SW480 (cell line): ENCODE measurements at regions not wholly inside any gene's neighbourhood (a gene's known extent, or its start where the extent isn't known, plus 50 kb on each side); places are given as distances from the start of the nearest gene placed in this dataset.

Experiments
- DNase-seq: peaks from one replicate; pipeline ENCODE4 v3.0.0-alpha.2; 2016; ENCODE audit warnings: low spot score

DNA sequence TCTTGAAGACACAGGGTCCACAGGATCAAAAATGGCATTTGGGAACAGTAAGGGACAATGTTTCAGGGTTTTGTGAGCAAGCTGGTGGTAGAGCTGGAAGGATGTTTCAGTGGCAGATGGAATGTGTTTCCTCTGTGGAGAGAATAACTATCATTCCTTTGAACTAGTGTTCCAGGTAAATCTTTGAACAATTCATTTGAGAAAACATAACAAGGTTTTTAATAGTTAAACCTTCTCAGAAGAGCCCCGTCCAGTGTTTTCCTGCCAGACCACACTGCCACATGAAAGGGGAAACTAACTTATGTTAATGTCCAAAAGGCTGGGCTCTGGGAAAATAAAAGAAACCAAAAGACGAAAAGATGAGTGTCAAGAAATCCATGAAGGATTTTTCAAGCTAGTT, 207.0 kb upstream of the ZNF462 start:
- DNase-seq: peak; percentile 20

- DNase-seq: peak; percentile 20
Measured at GRCh38 chr9:106657926-106658325, 205.0 kb upstream of the ZNF462 start.

DNA sequence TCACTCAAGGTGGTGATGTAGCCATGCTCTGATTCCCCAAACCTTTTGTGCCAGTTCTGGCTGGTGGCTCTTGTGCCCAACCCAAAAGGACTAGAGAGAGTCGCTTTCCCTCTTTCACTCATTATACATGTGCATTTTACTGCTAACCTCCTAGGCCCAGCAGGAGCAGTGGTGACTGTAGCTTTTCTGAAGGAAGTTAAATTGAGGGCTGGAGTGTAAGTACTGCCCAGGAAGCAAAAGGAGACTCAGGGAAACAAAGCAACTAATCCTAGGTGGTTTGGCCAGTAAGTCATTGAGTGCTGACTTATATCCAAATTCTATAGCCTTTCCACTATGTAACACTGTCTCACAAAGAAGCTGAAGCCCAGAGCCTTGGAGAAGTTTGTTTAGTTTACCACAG, 194.4 kb upstream of the ZNF462 start:
- DNase-seq: no peak

DNA sequence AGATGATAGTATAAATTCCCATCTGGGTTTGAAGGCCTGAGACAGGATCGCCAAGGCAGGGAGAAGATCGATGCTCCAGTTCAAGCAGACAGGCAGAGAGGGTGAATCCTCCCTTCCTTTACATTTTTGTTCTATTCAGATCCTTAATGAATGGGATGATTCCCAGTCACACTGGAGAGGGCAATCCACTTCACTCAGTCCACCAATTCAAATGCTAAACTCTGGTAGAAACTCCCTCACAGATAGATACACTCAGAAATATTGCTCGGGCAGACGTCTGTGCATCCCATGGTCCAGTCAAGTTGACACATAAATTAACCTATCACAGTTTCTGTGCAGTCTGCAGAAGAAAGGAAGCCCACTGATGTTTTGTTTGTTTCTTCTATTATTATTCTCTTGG, 193.1 kb upstream of the ZNF462 start:
- DNase-seq: no peak

DNA sequence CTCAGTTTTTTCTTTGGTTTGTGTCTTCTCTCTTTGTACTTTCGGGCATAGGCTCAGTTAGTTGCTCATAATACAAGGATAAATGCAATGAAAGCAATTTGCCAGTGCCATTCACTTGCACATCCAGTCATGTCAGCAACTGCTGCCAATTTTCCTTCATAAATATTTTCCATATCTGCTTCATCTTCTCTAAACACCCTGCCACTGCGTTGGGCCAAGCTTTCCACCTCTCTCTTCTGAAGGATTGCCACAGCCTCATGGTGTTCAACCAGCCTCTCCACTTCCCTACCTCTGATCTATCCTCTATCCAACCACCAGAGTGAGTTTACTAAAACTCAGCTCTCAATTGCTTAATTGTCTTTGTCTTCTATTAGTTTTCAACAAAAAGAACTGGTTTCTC, 192.5 kb upstream of the ZNF462 start:
- no peak for DNase-seq

DNA sequence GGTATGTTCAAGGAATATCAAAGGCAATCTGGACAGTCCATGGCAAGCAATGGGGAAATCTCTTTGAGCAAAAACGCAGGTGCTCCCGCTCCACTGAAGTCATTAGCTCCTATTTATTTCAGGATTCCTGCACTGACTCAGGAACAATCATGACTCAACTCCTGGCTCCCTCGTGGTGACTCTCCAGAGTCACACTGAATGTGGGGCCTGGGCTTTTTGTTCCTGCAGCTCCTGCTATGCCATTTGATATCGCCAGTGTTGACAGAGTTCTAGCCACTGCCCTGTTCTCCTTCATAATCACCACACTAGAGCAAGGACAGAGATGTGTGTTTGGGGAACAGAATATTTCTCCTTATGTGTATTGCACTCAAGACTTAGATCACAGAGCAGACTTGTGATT, 187.2 kb upstream of the ZNF462 start:
- no peak for DNase-seq

DNA sequence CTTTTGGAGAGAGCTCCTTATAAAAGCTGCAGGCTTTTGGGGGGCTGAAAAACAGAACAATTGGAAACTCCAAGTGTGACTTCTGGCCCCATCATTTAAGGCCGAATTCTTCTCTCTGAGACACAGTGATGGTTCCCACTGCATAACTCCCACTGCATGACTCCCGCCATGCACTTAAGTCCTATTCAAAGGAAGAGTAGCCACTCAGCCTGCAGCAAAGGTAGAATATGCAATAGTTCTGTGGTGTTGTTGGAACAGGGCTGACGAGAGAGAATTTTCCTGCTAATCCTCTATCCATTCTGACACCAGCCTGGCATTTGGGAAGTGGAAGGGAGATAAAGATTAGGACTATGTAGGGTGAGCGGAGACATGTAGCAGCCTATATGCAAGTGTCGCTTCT, 185.6 kb upstream of the ZNF462 start:
- no peak for DNase-seq

- DNase-seq: no peak
Measured at GRCh38 chr9:106677830-106678229, 185.1 kb upstream of the ZNF462 start.

DNA sequence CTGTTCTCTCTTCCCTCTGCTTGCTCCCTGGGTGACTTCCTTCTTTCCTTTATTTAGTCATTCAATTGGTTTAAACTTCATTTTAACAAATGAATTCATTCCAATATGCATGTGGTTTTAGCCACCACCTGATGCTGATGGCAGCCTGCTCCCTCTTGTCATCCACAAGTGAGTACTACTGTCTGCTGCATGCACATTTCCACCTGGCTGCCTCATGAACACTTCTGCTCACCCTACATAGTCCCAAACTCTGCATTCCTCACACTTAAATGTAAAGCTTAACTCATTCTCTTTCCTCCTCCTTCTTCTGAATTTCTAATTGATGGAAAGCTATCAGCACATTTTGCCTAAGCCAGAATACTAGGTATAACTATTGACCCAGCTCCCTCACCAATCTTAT, 184.7 kb upstream of the ZNF462 start:
- no peak for DNase-seq

DNA sequence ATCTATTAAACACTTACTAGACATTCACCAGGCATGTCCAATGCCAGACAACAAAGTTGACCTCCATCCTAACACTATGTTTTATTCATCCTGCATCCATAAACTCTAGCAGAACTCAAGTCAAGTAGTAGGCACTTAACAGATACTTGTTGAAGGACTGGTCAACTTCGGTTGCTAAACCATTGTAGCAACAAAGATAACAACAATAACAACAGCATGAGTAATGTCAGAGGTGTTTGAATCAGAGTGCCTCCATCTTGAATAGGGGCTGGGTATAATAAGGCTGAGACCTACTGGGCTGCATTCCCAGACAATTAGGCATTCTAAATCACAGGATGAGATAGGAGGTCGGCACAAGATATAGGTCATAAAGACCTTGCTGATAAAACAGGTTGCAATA, 180.5 kb upstream of the ZNF462 start:
- DNase-seq: no peak

GRCh38 chr9:106683454-106683853, 179.5 kb upstream of the ZNF462 start:
- DNase-seq: no peak

GRCh38 chr9:106684940-106685695, 177.8 kb upstream of the ZNF462 start:
- DNase-seq: no peak

GRCh38 chr9:106689089-106689488, 173.9 kb upstream of the ZNF462 start:
- no peak for DNase-seq

- DNase-seq: no peak
Measured at GRCh38 chr9:106691627-106692026, 171.3 kb upstream of the ZNF462 start.

- no peak for DNase-seq
Measured at GRCh38 chr9:106693558-106693957, 169.4 kb upstream of the ZNF462 start.

GRCh38 chr9:106696804-106697203, 166.2 kb upstream of the ZNF462 start:
- DNase-seq: no peak

GRCh38 chr9:106697390-106697749, 165.6 kb upstream of the ZNF462 start:
- no peak for DNase-seq

DNA sequence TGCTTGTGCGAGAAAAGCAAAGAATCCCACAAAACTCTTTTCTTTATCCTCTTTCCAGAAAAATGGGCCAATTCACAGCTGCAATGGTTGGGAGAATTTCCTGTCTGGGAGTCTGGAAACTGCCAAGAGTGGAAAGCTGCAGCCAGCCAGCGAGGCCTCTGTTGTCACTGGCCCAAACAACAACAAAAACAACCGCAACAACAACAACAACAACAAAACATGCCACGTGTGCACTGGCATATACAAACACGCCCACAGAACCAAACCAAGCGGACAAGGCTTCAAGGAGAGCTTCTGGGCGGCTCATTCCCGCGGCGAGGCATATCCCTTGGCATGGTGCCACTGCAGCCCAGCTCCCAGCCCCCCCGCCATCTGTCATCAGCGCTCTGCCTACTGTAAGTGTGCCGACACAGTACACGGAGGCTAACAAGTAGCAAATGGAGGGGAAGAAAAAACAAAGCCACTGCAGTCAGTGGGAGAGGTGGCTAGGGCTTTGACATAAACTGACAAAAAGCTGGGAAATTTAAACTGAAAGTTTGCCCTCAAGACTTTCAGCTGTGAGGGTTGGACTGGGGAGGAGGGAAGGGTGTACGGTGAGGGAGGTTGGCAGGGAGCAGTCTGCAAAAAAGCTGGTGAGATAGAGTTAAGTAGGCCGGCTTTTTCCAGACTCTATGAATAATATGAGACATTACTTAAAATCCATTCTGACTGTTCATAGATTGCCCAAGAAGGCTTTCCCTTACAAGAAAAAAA, 165.0 kb upstream of the ZNF462 start:
- peak; percentile 50 for DNase-seq

GRCh38 chr9:106700676-106701075, 162.3 kb upstream of the ZNF462 start:
- DNase-seq: no peak

DNA sequence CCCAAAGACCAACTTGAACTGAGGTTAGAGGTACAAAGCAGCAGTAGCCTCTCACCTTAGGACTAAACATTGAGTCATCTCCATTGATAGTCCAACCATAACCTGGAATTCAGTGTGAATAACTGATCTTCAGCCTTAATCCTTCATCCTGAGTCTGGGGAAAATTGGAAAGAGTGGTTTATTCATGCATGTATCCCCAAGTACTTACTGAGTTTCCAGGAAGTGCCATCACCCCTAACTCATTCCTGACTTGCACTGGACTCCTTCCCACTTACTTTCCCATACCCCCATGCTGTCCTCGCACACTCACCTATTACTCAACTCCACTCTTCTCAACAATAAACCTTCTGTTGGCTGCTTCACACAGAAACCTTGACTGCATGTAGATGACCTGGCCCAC, 161.4 kb upstream of the ZNF462 start:
- no peak for DNase-seq

DNA sequence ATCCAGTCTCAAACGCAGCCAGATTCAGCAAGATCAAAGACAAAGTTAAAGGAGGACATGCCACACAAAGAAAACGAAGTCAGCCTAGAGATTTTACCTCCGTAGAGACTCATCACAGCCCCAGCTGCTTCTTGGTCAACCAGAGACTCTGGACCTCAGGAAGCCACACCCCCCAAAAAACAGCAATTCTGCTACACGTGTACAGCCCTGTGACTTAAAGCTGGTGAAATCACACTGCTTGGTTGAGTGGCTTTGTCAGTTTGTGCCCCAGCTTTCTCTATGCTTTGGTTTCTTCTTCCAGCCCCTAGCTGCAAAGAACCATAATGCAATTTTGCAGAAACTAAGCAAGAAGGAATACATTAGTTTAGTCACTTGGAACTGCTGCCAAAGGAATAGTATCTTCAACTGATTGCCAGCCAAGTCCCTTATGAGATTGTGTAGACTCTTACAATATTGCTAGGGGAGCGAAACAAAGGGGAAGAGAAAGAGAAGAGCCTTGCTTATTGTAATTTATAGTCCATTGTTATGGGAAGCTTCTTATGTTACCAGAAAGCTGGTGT, 158.8 kb upstream of the ZNF462 start:
- DNase-seq: no peak

DNA sequence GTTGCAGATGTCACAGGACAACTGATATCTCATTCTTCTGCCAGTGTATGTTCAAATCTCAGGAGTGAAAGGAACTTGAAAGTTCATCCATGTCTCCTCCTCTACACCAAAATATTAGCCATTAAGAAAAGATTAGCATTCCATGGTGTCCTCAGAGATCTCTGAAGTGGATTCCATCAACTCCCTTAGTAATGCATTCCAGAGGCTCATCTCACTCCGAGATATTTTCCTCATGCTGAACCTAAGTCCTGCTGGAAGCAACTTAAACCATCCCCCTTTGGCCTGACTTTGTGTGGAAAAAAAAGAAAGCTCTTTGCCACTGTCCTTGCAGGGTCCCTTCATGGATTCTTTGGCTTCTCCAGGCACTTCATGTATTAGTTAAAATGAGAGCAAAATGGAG, 155.7 kb upstream of the ZNF462 start:
- DNase-seq: no peak

- no peak for DNase-seq
Measured at GRCh38 chr9:106707738-106708474, 155.1 kb upstream of the ZNF462 start.
